ENCODE measurements at regions not wholly inside any gene's neighbourhood (a gene's known extent, or its start where the extent isn't known, plus 50 kb on each side); places are given as distances from the start of the nearest gene placed in this dataset.

DNA sequence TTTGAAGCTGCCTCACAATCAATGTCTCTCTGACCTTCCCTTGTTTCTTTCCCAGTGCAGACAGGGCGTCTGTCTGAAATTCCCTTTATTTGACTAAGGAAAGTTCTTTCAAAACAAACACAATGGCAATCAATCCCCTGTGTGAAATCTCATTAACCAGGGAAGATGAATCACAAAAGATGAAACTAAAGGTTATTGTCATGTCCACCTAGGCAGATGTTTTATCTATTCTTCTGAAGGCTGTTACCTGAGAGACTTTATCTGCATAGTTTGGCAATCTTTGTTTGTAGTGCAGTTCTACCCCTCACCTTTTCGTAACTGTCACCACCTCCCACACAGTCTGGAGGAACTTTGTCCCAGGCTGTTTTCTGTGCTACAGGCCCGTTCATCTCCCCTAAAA, 217.5 kb upstream of the RIOK2 start:
- DNase-seq (ENCODE audit: low read depth in 3 of 3) = no peak

- no peak for DNase-seq (ENCODE audit: low read depth in 3 of 3)
These were observed 222.9 kb upstream of the RIOK2 start for GRCh38 chr5:97405941-97406340.

- no peak for DNase-seq (ENCODE audit: low read depth in 3 of 3)
These were observed 224.1 kb upstream of the RIOK2 start for GRCh38 chr5:97406946-97407676.

DNA sequence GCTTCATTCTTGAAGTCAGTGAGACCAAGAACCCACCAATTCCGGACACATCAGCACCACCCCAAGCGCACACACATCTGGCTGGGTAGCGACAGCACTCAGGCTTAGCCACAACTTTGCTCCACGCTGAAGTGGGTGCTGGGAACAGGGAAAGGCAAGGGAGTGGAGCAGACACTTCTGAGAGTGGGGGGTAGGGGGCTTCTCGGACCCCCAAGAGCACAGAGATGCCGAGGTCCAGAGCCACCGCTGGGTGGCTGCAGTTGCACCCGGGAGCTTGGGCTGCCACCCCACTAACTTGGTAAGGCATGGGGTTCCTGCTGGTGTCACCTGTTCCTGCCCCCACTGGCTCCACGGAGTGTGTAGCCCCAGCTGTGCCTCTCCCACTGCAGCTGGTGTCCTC, 225.3 kb upstream of the RIOK2 start:
- no peak for DNase-seq (ENCODE audit: low read depth in 3 of 3)

- no peak for DNase-seq (ENCODE audit: low read depth in 3 of 3)
These were observed 229.9 kb upstream of the RIOK2 start for GRCh38 chr5:97412959-97413358.

GRCh38 chr5:97417986-97418385, 234.9 kb upstream of the RIOK2 start:
- DNase-seq (ENCODE audit: low read depth in 3 of 3) = no peak

GRCh38 chr5:97418462-97418861, 235.4 kb upstream of the RIOK2 start:
- DNase-seq (ENCODE audit: low read depth in 3 of 3) = no peak

DNA sequence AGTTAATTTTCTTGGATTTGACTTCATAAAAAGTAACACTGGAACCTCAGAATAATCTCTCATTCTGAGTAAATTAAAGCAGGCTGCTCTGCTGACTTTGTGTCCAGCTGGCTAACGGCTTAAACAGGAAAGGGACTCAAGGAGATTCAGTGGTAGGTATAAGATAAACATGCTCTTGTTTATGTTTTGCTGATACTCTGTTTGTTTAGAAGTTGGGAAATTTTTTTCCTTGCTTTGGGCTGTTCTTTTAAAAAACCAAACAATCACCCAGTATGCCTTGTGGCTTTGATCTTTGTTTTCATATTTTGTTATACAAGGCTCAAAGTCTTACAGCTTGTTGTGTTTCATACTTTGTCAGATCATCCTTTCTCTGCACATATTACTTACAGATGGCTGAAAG, 237.6 kb upstream of the RIOK2 start:
- DNase-seq (ENCODE audit: low read depth in 3 of 3) = no peak

DNA sequence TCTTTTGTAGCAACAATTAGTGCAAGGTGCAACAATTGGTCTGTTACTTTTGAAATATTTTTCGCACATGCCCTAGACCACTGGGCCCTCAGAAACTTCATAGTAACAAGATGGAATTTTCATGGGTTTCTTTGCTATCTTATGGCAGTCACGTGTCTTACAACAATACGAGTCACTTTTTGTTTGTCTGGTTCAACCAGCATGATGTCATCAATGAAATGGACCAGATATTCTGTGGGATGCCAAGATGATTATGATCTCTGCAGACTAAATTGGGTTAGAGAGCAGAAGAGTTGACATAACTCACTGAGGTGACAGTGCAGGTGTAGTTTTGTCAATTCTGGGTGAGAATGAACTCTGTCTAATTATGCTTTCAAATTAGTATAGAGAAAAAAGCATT, 239.6 kb upstream of the RIOK2 start:
- DNase-seq (ENCODE audit: low read depth in 3 of 3) = no peak

DNA sequence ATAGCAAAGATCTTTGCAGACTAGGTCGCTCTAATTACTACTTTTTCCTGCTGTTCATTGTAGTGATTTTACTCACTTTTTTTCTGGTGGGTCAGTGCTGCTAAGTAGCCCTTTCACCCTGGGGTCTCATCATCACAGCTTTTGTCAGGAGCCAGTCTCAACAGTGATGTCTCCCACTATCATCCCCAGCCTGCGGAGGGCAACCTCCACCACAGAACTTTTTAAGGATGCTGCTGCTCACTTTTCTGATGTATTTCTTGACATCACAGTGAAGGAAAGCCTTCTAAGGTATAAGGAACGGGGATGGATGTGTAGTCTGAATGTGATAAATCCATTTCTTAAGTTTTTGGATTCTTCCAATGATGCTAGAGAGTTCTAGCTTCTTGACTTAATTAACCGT, 242.5 kb upstream of the RIOK2 start:
- no peak for DNase-seq (ENCODE audit: low read depth in 3 of 3)

- DNase-seq (ENCODE audit: low read depth in 3 of 3) = no peak
These were observed 244.2 kb upstream of the RIOK2 start for GRCh38 chr5:97427235-97427634.

GRCh38 chr5:97434021-97434420, 251.0 kb upstream of the RIOK2 start:
- no peak for DNase-seq (ENCODE audit: low read depth in 3 of 3)

DNA sequence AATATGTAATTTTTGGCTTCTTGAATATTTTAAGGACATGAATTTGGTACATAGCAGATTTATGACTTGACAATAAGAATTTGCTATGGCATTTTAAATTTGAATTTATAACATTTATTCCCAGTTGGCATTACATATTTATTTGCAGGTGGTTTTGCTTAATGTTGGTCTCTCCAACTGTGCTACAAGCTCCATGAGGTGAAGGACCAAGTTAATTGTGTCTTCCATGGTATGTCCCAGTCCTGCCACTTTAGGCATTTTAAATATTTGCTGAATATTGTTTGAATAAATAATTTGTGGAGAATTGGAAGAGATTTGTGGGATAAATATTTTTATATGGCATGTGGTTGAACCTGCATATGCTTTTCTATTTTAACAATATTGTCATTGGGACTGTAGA, 253.4 kb upstream of the RIOK2 start:
- no peak for DNase-seq (ENCODE audit: low read depth in 3 of 3)

GRCh38 chr5:97443740-97444139, 260.7 kb upstream of the RIOK2 start:
- DNase-seq (ENCODE audit: low read depth in 3 of 3) = no peak

GRCh38 chr5:97449172-97449571, 266.1 kb upstream of the RIOK2 start:
- DNase-seq (ENCODE audit: low read depth in 3 of 3) = no peak

- no peak for DNase-seq (ENCODE audit: low read depth in 3 of 3)
These were observed 269.6 kb upstream of the RIOK2 start for GRCh38 chr5:97452646-97453045.

DNA sequence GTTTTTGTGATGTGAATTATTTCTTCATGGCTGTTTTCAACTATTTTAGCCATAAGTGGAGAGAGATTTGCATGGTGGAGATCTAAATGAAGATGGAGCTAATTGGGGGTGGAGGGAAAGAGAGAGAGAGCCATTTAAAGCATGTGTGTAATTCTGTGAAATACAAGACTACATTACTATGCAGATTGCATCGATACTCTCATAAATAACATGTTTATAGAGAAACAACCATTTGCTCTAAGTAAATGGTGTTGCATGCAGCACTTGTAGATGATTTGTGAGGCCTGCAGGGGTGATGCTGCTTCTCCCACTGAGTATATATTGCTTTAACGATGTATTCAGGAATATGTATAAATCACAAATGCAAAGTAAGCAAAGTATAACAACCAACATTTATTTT, 270.2 kb upstream of the RIOK2 start:
- no peak for DNase-seq (ENCODE audit: low read depth in 3 of 3)

- DNase-seq (ENCODE audit: low read depth in 3 of 3) = no peak
These were observed 271.0 kb upstream of the RIOK2 start for GRCh38 chr5:97454015-97454414.

GRCh38 chr5:97455996-97456395, 272.9 kb upstream of the RIOK2 start:
- no peak for DNase-seq (ENCODE audit: low read depth in 3 of 3)

- no peak for DNase-seq (ENCODE audit: low read depth in 3 of 3)
These were observed 275.8 kb upstream of the RIOK2 start for GRCh38 chr5:97458851-97459250.

- DNase-seq (ENCODE audit: low read depth in 3 of 3) = no peak
These were observed 288.9 kb upstream of the RIOK2 start for GRCh38 chr5:97471951-97472350.

DNA sequence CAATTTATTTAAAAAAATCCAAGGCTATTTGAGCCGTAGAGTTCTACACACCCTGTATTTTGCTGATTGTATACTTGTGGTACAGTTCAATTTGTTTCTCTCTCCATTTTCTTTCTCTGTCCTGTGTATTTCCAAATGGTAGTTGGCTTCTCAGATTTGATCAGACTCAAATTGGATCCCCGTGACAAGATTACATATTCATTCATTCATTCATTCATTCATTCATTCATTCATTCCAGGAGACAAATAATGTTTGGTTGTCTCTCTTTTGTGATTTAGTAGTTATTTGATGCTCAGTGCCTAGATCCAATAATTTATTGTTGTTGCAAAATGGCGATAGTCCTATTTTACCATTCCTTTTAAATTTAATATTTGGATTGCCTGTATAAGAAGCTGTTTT, 292.8 kb upstream of the RIOK2 start:
- DNase-seq (ENCODE audit: low read depth in 3 of 3) = no peak

GRCh38 chr5:97476852-97477534, 293.9 kb upstream of the RIOK2 start:
- DNase-seq (ENCODE audit: low read depth in 3 of 3) = no peak

GRCh38 chr5:97478483-97478882, 295.4 kb upstream of the RIOK2 start:
- DNase-seq (ENCODE audit: low read depth in 3 of 3) = no peak

Measured in stimulated activated CD4-positive, alpha-beta T cell treated with anti-CD3 and anti-CD28 coated beads, TNF-alpha, amount 100 ng/mL, for 48 hours (primary cell).